H54 (cell line): ENCODE measurements at regions not wholly inside any gene's neighbourhood (a gene's known extent, or its start where the extent isn't known, plus 50 kb on each side); places are given as distances from the start of the nearest gene placed in this dataset.

ENCODE experiments used
- DNase-seq: peaks from one replicate; pipeline ENCODE4 v3.0.0; 2011; ENCODE audit warnings: low spot score, mixed read lengths; ENCODE audit not compliant: insufficient read length
- FAIRE-seq: peaks from 3 replicates; lab custom pipeline; 2011; peaks lifted over from hg19 to GRCh38; lab: Jason Lieb, UNC
- POLR2A ChIP-seq: IDR thresholded peaks from 2 replicates; pipeline ENCODE4 v1.6.1; 2011; ENCODE audit warnings: low read depth, mild to moderate bottlenecking, low read length

GRCh38 chr4:58653251-58653650 is 1543.1 kb upstream of the IGFBP7 start:
- FAIRE-seq (no peak), DNase-seq (no peak)
- no peak for TF ChIP-seq POLR2A

GRCh38 chr4:58649226-58649625 is 1539.0 kb upstream of the IGFBP7 start:
- no peak for TF ChIP-seq POLR2A
- DNase-seq (no peak), FAIRE-seq (no peak)

GRCh38 chr4:58646126-58646525 is 1535.9 kb upstream of the IGFBP7 start:
- no peak for TF ChIP-seq POLR2A

GRCh38 chr4:58644549-58644948 is 1534.4 kb upstream of the IGFBP7 start:
- DNase-seq (no peak), FAIRE-seq (no peak)
- TF ChIP-seq POLR2A = no peak

More at GRCh38 chr4:58646126-58646525, 1535.9 kb upstream of the IGFBP7 start:
- DNase-seq = no peak
- no peak for FAIRE-seq

- no peak for TF ChIP-seq POLR2A
- no peak for FAIRE-seq
- DNase-seq = no peak
These were observed 1526.2 kb upstream of the IGFBP7 start for GRCh38 chr4:58636381-58636780.

GRCh38 chr4:58617226-58617625 is 1507.0 kb upstream of the IGFBP7 start:
- TF ChIP-seq POLR2A = no peak
- no peak for DNase-seq
- FAIRE-seq = no peak

GRCh38 chr4:58611012-58611411 is 1500.8 kb upstream of the IGFBP7 start:
- FAIRE-seq = no peak
- no peak for TF ChIP-seq POLR2A

GRCh38 chr4:58606303-58606702 is 1496.1 kb upstream of the IGFBP7 start:
- no peak for TF ChIP-seq POLR2A
- DNase-seq = no peak
- no peak for FAIRE-seq

More at GRCh38 chr4:58611012-58611411, 1500.8 kb upstream of the IGFBP7 start:
- no peak for DNase-seq

- no peak for DNase-seq
- FAIRE-seq = no peak
- no peak for TF ChIP-seq POLR2A
These were observed 1493.8 kb upstream of the IGFBP7 start for GRCh38 chr4:58603951-58604350.

GRCh38 chr4:58602731-58603359 is 1492.7 kb upstream of the IGFBP7 start:
- DNase-seq (no peak), FAIRE-seq (no peak)
- no peak for TF ChIP-seq POLR2A

- TF ChIP-seq POLR2A = no peak
- no peak for FAIRE-seq
These were observed 1491.8 kb upstream of the IGFBP7 start for GRCh38 chr4:58602022-58602421.

GRCh38 chr4:58600290-58600689 is 1490.1 kb upstream of the IGFBP7 start:
- DNase-seq (no peak), FAIRE-seq (no peak)
- no peak for TF ChIP-seq POLR2A

More at GRCh38 chr4:58602022-58602421, 1491.8 kb upstream of the IGFBP7 start:
- no peak for DNase-seq

- DNase-seq (no peak), FAIRE-seq (no peak)
- TF ChIP-seq POLR2A = no peak
These were observed 1480.5 kb upstream of the IGFBP7 start for GRCh38 chr4:58590722-58591121.

- DNase-seq = no peak
- no peak for FAIRE-seq
- TF ChIP-seq POLR2A = no peak
These were observed 1477.7 kb upstream of the IGFBP7 start for GRCh38 chr4:58587856-58588255.

GRCh38 chr4:58566260-58566659 is 1456.1 kb upstream of the IGFBP7 start:
- TF ChIP-seq POLR2A = no peak
- FAIRE-seq = no peak
- no peak for DNase-seq
